H1 (cell line): ENCODE measurements at regions not wholly inside any gene's neighbourhood (a gene's known extent, or its start where the extent isn't known, plus 50 kb on each side); places are given as distances from the start of the nearest gene placed in this dataset.

Experiments
- CTCF ChIA-PET: fragments of 300-600 bp; sonication (Branson Sonifier 250); formaldehyde crosslinking; loops from one replicate; lab custom pipeline; 2021; ENCODE audit not compliant: partially characterized antibody; lab: Charles Lee
- POLR2A ChIA-PET: fragments of 300-600 bp; sonication (Branson Sonifier 250); formaldehyde crosslinking; loops from one replicate; lab custom pipeline; 2021; ENCODE audit warnings: inconsistent platforms; ENCODE audit not compliant: partially characterized antibody; lab: Charles Lee
- DNase-seq, 2 experiments: peaks; one replicate each; pipeline versions ENCODE4 v3.0.0 to v3.0.0-alpha.2; 2010 to 2022; ENCODE audit warnings: low spot score in 2 of 2, low read depth in 1 of 2, mixed read lengths in 1 of 2
- FAIRE-seq: peaks from 2 replicates; lab custom pipeline; 2011; peaks lifted over from hg19 to GRCh38; lab: Jason Lieb, UNC
- H2AFZ ChIP-seq: 2 replicates; pipeline ENCODE4 v1.8.1; 2012; ENCODE audit warnings: low read length, inconsistent platforms
- H2AK5ac ChIP-seq: 2 replicates; pipeline ENCODE4 v1.6.1; 2013; ENCODE audit warnings: low read depth, low read length
- H2BK120ac ChIP-seq: replicated peaks from 2 replicates; pipeline ENCODE3; 2013; ENCODE audit warnings: low read depth, low read length, inconsistent platforms
- H2BK12ac ChIP-seq: 2 replicates; pipeline ENCODE4 v1.6.1; 2013; ENCODE audit warnings: low read depth, low read length
- H2BK15ac ChIP-seq: 2 replicates; pipeline ENCODE4 v1.6.1; 2013; ENCODE audit warnings: low read length
- H2BK20ac ChIP-seq: 2 replicates; pipeline ENCODE4 v1.6.1; 2013; ENCODE audit warnings: low read length
- H2BK5ac ChIP-seq: 2 replicates; pipeline ENCODE4 v1.6.1; 2013; ENCODE audit warnings: low read depth, low read length
- H3K14ac ChIP-seq: 2 replicates; pipeline ENCODE4 v1.6.1; 2013; ENCODE audit warnings: inconsistent platforms; ENCODE audit not compliant: insufficient read length
- H3K18ac ChIP-seq: 2 replicates; pipeline ENCODE4 v1.6.1; 2013; ENCODE audit warnings: low read length; ENCODE audit errors: extremely low read depth
- H3K23ac ChIP-seq: 2 replicates; pipeline ENCODE4 v1.6.1; 2013; ENCODE audit warnings: inconsistent platforms; ENCODE audit not compliant: insufficient read length
- H3K23me2 ChIP-seq: 2 replicates; pipeline ENCODE4 v1.6.1; 2013; ENCODE audit warnings: low read depth, low read length
- H3K27ac ChIP-seq: 2 replicates; pipeline ENCODE4 v1.6.1; 2011; ENCODE audit warnings: low read depth, low read length, inconsistent platforms
- H3K27me3 ChIP-seq, 4 experiments: replicated peaks in 1 of 4; 1 replicate in 1 of 4; 2 replicates in 3 of 4; pipeline versions ENCODE4 v1.6.1 to v1.8.1; 2011 to 2013; ENCODE audit warnings: low read length in 3 of 4, mild to moderate bottlenecking in 3 of 4, inconsistent platforms in 2 of 4, mixed read lengths in 2 of 4, moderate library complexity in 1 of 4; ENCODE audit not compliant: control insufficient read depth in 3 of 4, insufficient read depth in 3 of 4; ENCODE audit errors: extremely low read depth in 1 of 4
- H3K36me3 ChIP-seq, 4 experiments: 2 replicates each; pipeline versions ENCODE4 v1.6.1 to v1.8.1; 2011 to 2013; ENCODE audit warnings: mild to moderate bottlenecking in 4 of 4, low read length in 3 of 4, moderate library complexity in 2 of 4, control low read depth in 1 of 4, inconsistent platforms in 1 of 4; ENCODE audit not compliant: insufficient read depth in 4 of 4, control insufficient read depth in 2 of 4
- H3K4ac ChIP-seq: replicated peaks from 2 replicates; pipeline ENCODE3; 2013; ENCODE audit warnings: low read length, low read depth, mixed read lengths, inconsistent platforms; ENCODE audit not compliant: insufficient read length
- H3K4me1 ChIP-seq, 4 experiments: replicated peaks in 1 of 4; 1 replicate in 1 of 4; 2 replicates in 3 of 4; pipeline versions ENCODE4 v1.6.1 to v1.8.1; 2011 to 2013; ENCODE audit warnings: low read length in 3 of 4, inconsistent platforms in 2 of 4, mixed read lengths in 1 of 4; ENCODE audit not compliant: insufficient read depth in 4 of 4, control insufficient read depth in 3 of 4
- H3K4me2 ChIP-seq, 2 experiments: 2 replicates each; pipeline versions ENCODE4 v1.6.1 to v1.8.1; 2011 to 2013; ENCODE audit warnings: low read depth in 2 of 2, low read length in 2 of 2, control low read depth in 1 of 2, inconsistent platforms in 1 of 2, mild to moderate bottlenecking in 1 of 2; ENCODE audit not compliant: insufficient read depth in 1 of 2
- H3K4me3 ChIP-seq, 4 experiments: fragments of 200-600, 300-600 bp in 1 of 4; sonication (generic), shearing (Covaris generic), sonication (Bioruptor Twin) in 1 of 4; 2 replicates each; pipeline versions ENCODE4 v1.5.1 to v1.8.1; 2011 to 2016; ENCODE audit warnings: low read length in 4 of 4, low read depth in 3 of 4, control low read depth in 2 of 4, inconsistent platforms in 2 of 4, mild to moderate bottlenecking in 2 of 4, mixed read lengths in 1 of 4, moderate library complexity in 1 of 4; ENCODE audit not compliant: insufficient read depth in 2 of 4; ENCODE audit errors: extremely low read depth in 1 of 4
- H3K56ac ChIP-seq: replicated peaks from 2 replicates; pipeline ENCODE3; 2013; ENCODE audit warnings: low read depth, mild to moderate bottlenecking, mixed read lengths, low read length, inconsistent platforms; ENCODE audit not compliant: insufficient read length
- H3K79me1 ChIP-seq: 2 replicates; pipeline ENCODE4 v1.6.1; 2013; ENCODE audit warnings: low read depth, low read length, control low read depth
- H3K79me2 ChIP-seq, 2 experiments: 2 replicates each; pipeline versions ENCODE4 v1.6.1 to v1.8.1; 2012 to 2013; ENCODE audit warnings: low read length in 2 of 2, mild to moderate bottlenecking in 2 of 2, inconsistent platforms in 1 of 2; ENCODE audit not compliant: insufficient read depth in 2 of 2, control insufficient read depth in 1 of 2
- H3K9ac ChIP-seq, 4 experiments: replicated peaks in 1 of 4; 1 replicate in 1 of 4; 2 replicates in 3 of 4; pipeline versions ENCODE4 v1.6.1 to v1.8.1; 2011 to 2013; ENCODE audit warnings: low read depth in 3 of 4, low read length in 3 of 4, control low read depth in 2 of 4, mild to moderate bottlenecking in 2 of 4, moderate library complexity in 2 of 4, inconsistent platforms in 1 of 4; ENCODE audit errors: extremely low read depth in 1 of 4
- H3K9me3 ChIP-seq, 2 experiments: 2 replicates each; pipeline versions ENCODE4 v1.6.1 to v1.8.1; 2012 to 2013; ENCODE audit warnings: mild to moderate bottlenecking in 2 of 2, moderate library complexity in 2 of 2, control low read depth in 1 of 2, inconsistent platforms in 1 of 2, low read depth in 1 of 2, low read length in 1 of 2, mixed read lengths in 1 of 2; ENCODE audit not compliant: insufficient read depth in 2 of 2
- H4K20me1 ChIP-seq, 2 experiments: replicated peaks in 1 of 2; 2 replicates each; pipeline versions ENCODE3 to v1.8.1; 2011 to 2013; ENCODE audit warnings: inconsistent platforms in 2 of 2, low read length in 2 of 2, mild to moderate bottlenecking in 1 of 2; ENCODE audit not compliant: insufficient read depth in 2 of 2, control insufficient read depth in 1 of 2
- H4K5ac ChIP-seq: 2 replicates; pipeline ENCODE4 v1.6.1; 2013; ENCODE audit warnings: low read length, low read depth, mixed read lengths, inconsistent platforms; ENCODE audit not compliant: insufficient read length
- H4K8ac ChIP-seq: 2 replicates; pipeline ENCODE4 v1.8.0; 2013; ENCODE audit warnings: mild to moderate bottlenecking, moderate library complexity, low read length, inconsistent platforms; ENCODE audit not compliant: insufficient read depth; ENCODE audit errors: extremely low read depth
- H4K91ac ChIP-seq: replicated peaks from 2 replicates; pipeline ENCODE3; 2013; ENCODE audit warnings: low read length, mixed read lengths, inconsistent platforms; ENCODE audit not compliant: insufficient read length
- ASH2L ChIP-seq: fragments of 200-600, 300-600 bp; sonication (generic); IDR thresholded peaks from one replicate; pipeline ENCODE4 v1.7.1; 2017; ENCODE audit warnings: low read length
- BCL11A ChIP-seq, 2 experiments: IDR thresholded peaks; one replicate each; pipeline ENCODE4 v1.6.1; 2011; ENCODE audit warnings: low read depth in 2 of 2, low read length in 2 of 2, mild to moderate bottlenecking in 2 of 2
- CBX5 ChIP-seq: fragments of 300-800, 300-1000 bp; sonication (generic); IDR thresholded peaks from 2 replicates; pipeline ENCODE4 v1.7.1; 2016; ENCODE audit warnings: antibody characterized with exemption, low read length, low read depth
- EGR1 ChIP-seq: IDR thresholded peaks from 2 replicates; pipeline ENCODE4 v1.6.1; 2011; ENCODE audit warnings: low read depth, low read length, borderline replicate concordance
- HDAC6 ChIP-seq: IDR thresholded peaks from one replicate; pipeline ENCODE4 v1.7.1; 2012; ENCODE audit warnings: low read depth, mild to moderate bottlenecking, inconsistent platforms, low read length, moderate library complexity
- JUND ChIP-seq: IDR thresholded peaks from 2 replicates; pipeline ENCODE4 v1.6.1; 2011; ENCODE audit warnings: mild to moderate bottlenecking, improper control_type of control experiment, low read length
- POU5F1 ChIP-seq: IDR thresholded peaks from 2 replicates; pipeline ENCODE4 v1.6.1; 2011; ENCODE audit warnings: low read depth, mild to moderate bottlenecking, low read length, moderate library complexity
- RBBP5 ChIP-seq: IDR thresholded peaks from 2 replicates; pipeline ENCODE4 v1.7.1; 2012; ENCODE audit warnings: low read depth, mild to moderate bottlenecking, inconsistent platforms, low read length, moderate library complexity, borderline replicate concordance
- RNF2 ChIP-seq: fragments of 200-900, 300-1000 bp; sonication (generic); IDR thresholded peaks from 2 replicates; pipeline ENCODE4 v1.7.1; 2016; ENCODE audit warnings: borderline replicate concordance, low read depth, mild to moderate bottlenecking, antibody characterized with exemption, low read length; ENCODE audit not compliant: poor library complexity, severe bottlenecking; ENCODE audit errors: missing control alignments
- SIRT6 ChIP-seq: IDR thresholded peaks from one replicate; pipeline ENCODE4 v1.7.1; 2012; ENCODE audit warnings: low read length, inconsistent platforms
- TAF1 ChIP-seq: IDR thresholded peaks from 2 replicates; pipeline ENCODE4 v1.6.1; 2011; ENCODE audit warnings: mild to moderate bottlenecking, low read depth, low read length
- TEAD4 ChIP-seq: IDR thresholded peaks from 2 replicates; pipeline ENCODE4 v1.6.1; 2012; ENCODE audit warnings: low read depth, low read length, inconsistent platforms, mixed read lengths
- WGBS, 2 experiments: shearing (Covaris generic) in 1 of 2; methylation state at CpG; one replicate each; pipeline versions ENCODE4 v1.1.6 to v1.1.7; 2013 to 2015; ENCODE audit warnings: low lambda C conversion rate in 2 of 2, mixed read lengths in 2 of 2, inconsistent platforms in 1 of 2, low coverage in 1 of 2, missing lambda C conversion rate in 1 of 2; ENCODE audit not compliant: insufficient replicate concordance in 2 of 2, insufficient coverage in 1 of 2, insufficient read length in 1 of 2; ENCODE audit errors: extremely low coverage in 1 of 2, missing lambda C conversion rate in 1 of 2; 5-methylcytosine and 5-hydroxymethylcytosine counted together
- TF ChIP-seq, protein P1 (sequence below): IDR thresholded peaks from 2 replicates; pipeline ENCODE4 v1.6.1; 2012; ENCODE audit warnings: low read length, inconsistent platforms

DNA sequence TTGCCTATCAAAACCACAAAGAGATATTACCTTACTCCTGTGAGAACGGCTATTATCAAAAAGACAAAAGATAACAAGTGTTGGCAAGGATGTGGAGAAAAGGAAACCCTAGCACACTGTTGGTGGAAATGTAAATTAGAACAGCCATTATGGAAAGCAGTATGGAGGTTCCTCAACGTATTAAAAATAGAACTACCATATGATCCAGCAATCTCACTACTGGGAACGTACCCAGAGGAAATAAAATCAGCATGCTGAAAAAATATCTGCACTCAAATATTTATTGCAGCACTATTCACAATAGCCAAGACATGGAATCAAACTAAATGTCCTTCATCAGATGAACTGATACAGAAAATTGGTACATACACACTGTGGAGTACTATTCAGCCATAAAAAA lies 149.4 kb upstream of the MLN start:
- no peak for TF ChIP-seq EGR1
- no peak for TF ChIP-seq SIRT6
- no peak for TF ChIP-seq TEAD4
- TF ChIP-seq ASH2L: no peak
- no peak for TF ChIP-seq HDAC6
- TF ChIP-seq POU5F1: no peak
- TF ChIP-seq, protein P1, sequence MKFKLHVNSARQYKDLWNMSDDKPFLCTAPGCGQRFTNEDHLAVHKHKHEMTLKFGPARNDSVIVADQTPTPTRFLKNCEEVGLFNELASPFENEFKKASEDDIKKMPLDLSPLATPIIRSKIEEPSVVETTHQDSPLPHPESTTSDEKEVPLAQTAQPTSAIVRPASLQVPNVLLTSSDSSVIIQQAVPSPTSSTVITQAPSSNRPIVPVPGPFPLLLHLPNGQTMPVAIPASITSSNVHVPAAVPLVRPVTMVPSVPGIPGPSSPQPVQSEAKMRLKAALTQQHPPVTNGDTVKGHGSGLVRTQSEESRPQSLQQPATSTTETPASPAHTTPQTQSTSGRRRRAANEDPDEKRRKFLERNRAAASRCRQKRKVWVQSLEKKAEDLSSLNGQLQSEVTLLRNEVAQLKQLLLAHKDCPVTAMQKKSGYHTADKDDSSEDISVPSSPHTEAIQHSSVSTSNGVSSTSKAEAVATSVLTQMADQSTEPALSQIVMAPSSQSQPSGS: no peak
- TF ChIP-seq CBX5: no peak
- TF ChIP-seq JUND: no peak
- TF ChIP-seq RBBP5: no peak
- no peak for TF ChIP-seq TAF1
- TF ChIP-seq BCL11A (IDR thresholded peaks at IDR 0.05; ENCODE audit: low read depth in 2 of 2, low read length in 2 of 2): no peak
- TF ChIP-seq RNF2: no peak
- H4K91ac ChIP-seq: no peak overlapping the region
- H3K27me3 ChIP-seq: no peaks in the 10 kb centered on the region; a peak in 3 of 7 replicates

More for the DNA sequence above, 149.4 kb upstream of the MLN start:
- 88% methylated on average over 3 of the region's 3 CpGs; no CpG with 5 or more reads in 1 of the 2 experiments for WGBS, 2 experiments
- CTCF ChIA-PET: interaction anchor here (1.0 to 1.3 kb wide), 2 partner anchors 74 to 242 kb away, joined by 4 read pairs; partner anchors contain the start of gene UQCC2
- Histone ChIP-seq H2BK12ac (no peak overlapping the region), H4K8ac (no peak overlapping the region), H3K56ac (no peak overlapping the region), H3K18ac (no peak overlapping the region), H2AK5ac (no peak overlapping the region), H3K4me1 (peaks cover 7 to 17% (median 12%) of the 10 kb centered on the region in 4 experiments), H2BK5ac (no peak overlapping the region), H3K4ac (no peak overlapping the region), H3K23ac (no peak overlapping the region), H3K79me1 (no peaks in the 10 kb centered on the region), H3K4me3 (no peak overlapping the region), H3K4me2 (no peak overlapping the region), H3K79me2 (no peaks in the 10 kb centered on the region), H4K20me1 (no peaks in the 10 kb centered on the region), H3K9ac (no peak overlapping the region), H3K9me3 (no peaks in the 10 kb centered on the region), H4K5ac (no peak overlapping the region), H3K27ac (no peak overlapping the region), H2BK120ac (no peak overlapping the region), H2BK20ac (no peak overlapping the region), H2AFZ (no peak overlapping the region), H3K36me3 (no peaks in the 10 kb centered on the region), H2BK15ac (no peak overlapping the region), H3K23me2 (peaks cover 1% of the 10 kb centered on the region; the same call in 1 of the 2 replicates), H3K14ac (no peak overlapping the region)
- POLR2A ChIA-PET: no interaction called here
- no peak for FAIRE-seq
- no peak for DNase-seq
